GM23338 (cell line): ENCODE measurements at regions not wholly inside any gene's neighbourhood (a gene's known extent, or its start where the extent isn't known, plus 50 kb on each side); places are given as distances from the start of the nearest gene placed in this dataset.

ENCODE experiments used
- ATAC-seq: fragments of 200-7000 bp; cut with Tn5 transposase; 3 replicates; pipeline ENCODE4 v1.9.1; 2020
- DNase-seq: peaks from one replicate; pipeline ENCODE4 v3.0.0-alpha.2; 2015; ENCODE audit warnings: low spot score
- H2AFZ ChIP-seq: fragments of 200-600 bp; sonication (generic); 2 replicates; pipeline ENCODE4 v1.8.0; 2016; ENCODE audit warnings: antibody characterized with exemption, mild to moderate bottlenecking, moderate library complexity
- H3F3A ChIP-seq: fragments of 200-600 bp; sonication (generic); replicated peaks from 2 replicates; pipeline ENCODE4 v1.8.0; 2017; ENCODE audit warnings: antibody characterized with exemption, mixed run types, low read depth
- H3K27ac ChIP-seq: fragments of 200-600 bp; sonication (generic); 2 replicates; pipeline ENCODE4 v1.6.1; 2016; ENCODE audit warnings: low read depth
- H3K27me3 ChIP-seq: fragments of 200-600 bp; sonication (generic); 2 replicates; pipeline ENCODE4 v1.8.0; 2016; ENCODE audit warnings: mild to moderate bottlenecking, mixed run types, moderate library complexity; ENCODE audit not compliant: insufficient read depth
- H3K36me3 ChIP-seq: fragments of 200-600 bp; sonication (generic); 2 replicates; pipeline ENCODE4 v1.8.0; 2016; ENCODE audit warnings: mild to moderate bottlenecking; ENCODE audit not compliant: insufficient read depth
- H3K4me1 ChIP-seq: fragments of 200-600 bp; sonication (generic); 2 replicates; pipeline ENCODE4 v1.8.0; 2016; ENCODE audit warnings: mild to moderate bottlenecking, moderate library complexity; ENCODE audit not compliant: insufficient read depth
- H3K4me2 ChIP-seq: fragments of 200-600 bp; sonication (generic); 2 replicates; pipeline ENCODE4 v1.7.1; 2017; ENCODE audit warnings: mixed run types
- H3K4me3 ChIP-seq: fragments of 200-600 bp; sonication (generic); 2 replicates; pipeline ENCODE4 v1.6.1; 2016; ENCODE audit warnings: mixed run types
- H3K79me2 ChIP-seq: fragments of 200-600 bp; sonication (generic); replicated peaks from 2 replicates; pipeline ENCODE4 v1.8.0; 2017; ENCODE audit warnings: mild to moderate bottlenecking; ENCODE audit not compliant: insufficient read depth
- H3K9me2 ChIP-seq: fragments of 200-600 bp; sonication (generic); 2 replicates; pipeline ENCODE4 v1.8.0; 2017; ENCODE audit not compliant: insufficient read depth
- H4K20me1 ChIP-seq: fragments of 200-600 bp; sonication (generic); replicated peaks from 2 replicates; pipeline ENCODE4 v1.8.0; 2017; ENCODE audit warnings: mild to moderate bottlenecking; ENCODE audit not compliant: insufficient read depth
- H3K27ac Mint-ChIP-seq: 2 replicates; pipeline ENCODE4 v1.8.0; 2020; ENCODE audit warnings: inconsistent platforms, mild to moderate bottlenecking, moderate library complexity, mixed read lengths
- H3K27me3 Mint-ChIP-seq: 3 replicates; pipeline ENCODE4 v1.8.0; 2022; ENCODE audit warnings: low read depth, mild to moderate bottlenecking, moderate library complexity, mixed read lengths, inconsistent platforms; ENCODE audit not compliant: insufficient read depth, poor library complexity
- H3K36me3 Mint-ChIP-seq: 3 replicates; pipeline ENCODE4 v1.8.0; 2021; ENCODE audit warnings: low read depth, mild to moderate bottlenecking, inconsistent platforms, moderate library complexity, mixed read lengths
- H3K4me1 Mint-ChIP-seq: 3 replicates; pipeline ENCODE4 v1.8.0; 2020; ENCODE audit warnings: mild to moderate bottlenecking, inconsistent platforms, mixed read lengths
- H3K4me3 Mint-ChIP-seq: 3 replicates; pipeline ENCODE4 v1.8.0; 2021; ENCODE audit warnings: moderate library complexity, mild to moderate bottlenecking, inconsistent platforms, mixed read lengths
- H3K9me3 Mint-ChIP-seq: 3 replicates; pipeline ENCODE4 v1.8.0; 2020; ENCODE audit warnings: moderate library complexity, mild to moderate bottlenecking, inconsistent platforms, mixed read lengths
- CREB1 ChIP-seq: fragments of 250-450 bp; sonication (Bioruptor Pico); IDR thresholded peaks from 2 replicates; pipeline ENCODE4 v1.5.0; 2020; ENCODE audit warnings: low read depth, mild to moderate bottlenecking, moderate library complexity
- CTCF ChIP-seq, 2 experiments: fragments of 200-600 bp in 1 of 2; sonication (generic) in 1 of 2; conservative IDR thresholded peaks; 2 replicates each; pipeline versions ENCODE4 v1.5.1 to v1.6.1; 2016 to 2017; ENCODE audit warnings: antibody characterized with exemption in 2 of 2, low read depth in 2 of 2, mild to moderate bottlenecking in 2 of 2, moderate library complexity in 1 of 2
- ETS1 ChIP-seq: IDR thresholded peaks from 2 replicates; pipeline ENCODE4 v1.6.1; 2016; ENCODE audit warnings: antibody characterized with exemption
- EZH2 ChIP-seq: fragments of 200-600 bp; sonication (generic); IDR thresholded peaks from one replicate; pipeline ENCODE4 v1.8.0; 2017; ENCODE audit warnings: antibody characterized with exemption, mild to moderate bottlenecking, low read depth; ENCODE audit not compliant: unreplicated experiment
- EZH2phosphoT487 ChIP-seq: fragments of 200-600 bp; sonication (generic); IDR thresholded peaks from one replicate; pipeline ENCODE4 v1.8.1; 2018; ENCODE audit warnings: antibody characterized with exemption; ENCODE audit not compliant: unreplicated experiment
- JUNB ChIP-seq: IDR thresholded peaks from one replicate; pipeline ENCODE4 v1.6.1; 2016; ENCODE audit warnings: antibody characterized with exemption; ENCODE audit not compliant: unreplicated experiment
- NANOG ChIP-seq: IDR thresholded peaks from 2 replicates; pipeline ENCODE4 v1.6.1; 2016; ENCODE audit warnings: antibody characterized with exemption, borderline replicate concordance
- POLR2AphosphoS5 ChIP-seq: IDR thresholded peaks from 2 replicates; pipeline ENCODE4 v1.6.1; 2016; ENCODE audit warnings: antibody characterized with exemption, low read depth
- REST ChIP-seq: IDR thresholded peaks from one replicate; pipeline ENCODE4 v1.6.1; 2018; ENCODE audit warnings: antibody characterized with exemption; ENCODE audit not compliant: unreplicated experiment
- STAT1 ChIP-seq: IDR thresholded peaks from one replicate; pipeline ENCODE4 v1.6.1; 2016; ENCODE audit warnings: antibody characterized with exemption; ENCODE audit not compliant: unreplicated experiment
- ZNF114 ChIP-seq: fragments of 250-450 bp; sonication (Bioruptor Pico); IDR thresholded peaks from 2 replicates; pipeline ENCODE4 v1.5.0; 2020; ENCODE audit warnings: mild to moderate bottlenecking, moderate library complexity
- ZNF331 ChIP-seq: fragments of 250-450 bp; sonication (Bioruptor Pico); IDR thresholded peaks from 2 replicates; pipeline ENCODE4 v1.5.0; 2020; ENCODE audit warnings: low read depth, mild to moderate bottlenecking, moderate library complexity
- ZNF462 ChIP-seq: fragments of 250-450 bp; sonication (Bioruptor Pico); IDR thresholded peaks from 2 replicates; pipeline ENCODE4 v1.5.0; 2020; ENCODE audit warnings: mild to moderate bottlenecking, moderate library complexity

- H3K27me3 ChIP-seq, result no peaks in the 10 kb centered on the region
- no peak overlapping the region for H3K27ac Mint-ChIP-seq
- H2AFZ ChIP-seq, result peak overlapping the region; percentile 28; the same call in 1 of the 2 replicates
- peaks cover 5% of the 10 kb centered on the region for H3K4me1 ChIP-seq
- no peaks in the 10 kb centered on the region for H3K79me2 ChIP-seq
- no peak overlapping the region for H3K4me3 ChIP-seq
- no peaks in the 10 kb centered on the region for H3K36me3 ChIP-seq
- peaks cover 32% of the 10 kb centered on the region for H3K4me1 Mint-ChIP-seq
- no peaks in the 10 kb centered on the region for H3F3A ChIP-seq
- DNase-seq, result no peak
- no peaks in the 10 kb centered on the region for H4K20me1 ChIP-seq
- peaks cover 27% of the 10 kb centered on the region for H3K27me3 Mint-ChIP-seq
- H3K27ac ChIP-seq, result no peak overlapping the region
- no peaks in the 10 kb centered on the region for H3K36me3 Mint-ChIP-seq
- peak; percentile 46 for ATAC-seq
- H3K4me3 Mint-ChIP-seq, result no peak overlapping the region
- TF ChIP-seq ZNF331 (CRISPR knock-in tag), result no peak
- no peak for TF ChIP-seq ZNF114 (CRISPR knock-in tag)
- TF ChIP-seq EZH2, result no peak
- no peak for TF ChIP-seq EZH2phosphoT487
- TF ChIP-seq NANOG, result no peak
- TF ChIP-seq CREB1 (CRISPR knock-in tag), result no peak
- TF ChIP-seq CTCF (conservative IDR thresholded peaks at IDR 0.05; ENCODE audit: low read depth in 2 of 2), result no peak
- no peak for TF ChIP-seq REST
- no peak for TF ChIP-seq POLR2AphosphoS5
- TF ChIP-seq ZNF462, result no peak
- no peak for TF ChIP-seq JUNB
- no peak for TF ChIP-seq STAT1
- no peak for TF ChIP-seq ETS1
- H3K4me2 ChIP-seq, result peak overlapping the region; percentile 60
- H3K9me2 ChIP-seq, result no peaks in the 10 kb centered on the region
- no peaks in the 10 kb centered on the region for H3K9me3 Mint-ChIP-seq
Measured at GRCh38 chr6:33950891-33951889, 147.4 kb upstream of the MLN start.
